SJSA1 (cell line): ENCODE measurements at regions not wholly inside any gene's neighbourhood (a gene's known extent, or its start where the extent isn't known, plus 50 kb on each side); places are given as distances from the start of the nearest gene placed in this dataset.

Experiments used
- DNase-seq, 2 experiments: peaks; one replicate each; pipeline ENCODE4 v3.0.0-alpha.2; 2015 to 2020; ENCODE audit warnings: low spot score in 2 of 2, low read depth in 1 of 2
- H3K27ac ChIP-seq: fragments of 250-450 bp; sonication (Bioruptor Pico); 2 replicates; pipeline ENCODE4 v1.5.1; 2020; ENCODE audit warnings: mild to moderate bottlenecking, moderate library complexity
- H3K27me3 ChIP-seq: fragments of 250-450 bp; sonication (Bioruptor Pico); replicated peaks from 2 replicates; pipeline ENCODE4 v1.5.1; 2020; ENCODE audit warnings: mild to moderate bottlenecking, moderate library complexity
- H3K36me3 ChIP-seq: fragments of 250-450 bp; sonication (Bioruptor Pico); 2 replicates; pipeline ENCODE4 v1.5.1; 2020; ENCODE audit warnings: mild to moderate bottlenecking
- H3K4me1 ChIP-seq: fragments of 250-450 bp; sonication (Bioruptor Pico); replicated peaks from 2 replicates; pipeline ENCODE4 v1.6.1; 2021; ENCODE audit warnings: mild to moderate bottlenecking
- H3K4me3 ChIP-seq: fragments of 250-450 bp; sonication (Bioruptor Pico); 2 replicates; pipeline ENCODE4 v1.5.1; 2020; ENCODE audit warnings: mild to moderate bottlenecking
- H3K9me3 ChIP-seq: fragments of 250-450 bp; sonication (Bioruptor Pico); replicated peaks from 2 replicates; pipeline ENCODE4 v1.5.1; 2020; ENCODE audit warnings: mild to moderate bottlenecking

DNA sequence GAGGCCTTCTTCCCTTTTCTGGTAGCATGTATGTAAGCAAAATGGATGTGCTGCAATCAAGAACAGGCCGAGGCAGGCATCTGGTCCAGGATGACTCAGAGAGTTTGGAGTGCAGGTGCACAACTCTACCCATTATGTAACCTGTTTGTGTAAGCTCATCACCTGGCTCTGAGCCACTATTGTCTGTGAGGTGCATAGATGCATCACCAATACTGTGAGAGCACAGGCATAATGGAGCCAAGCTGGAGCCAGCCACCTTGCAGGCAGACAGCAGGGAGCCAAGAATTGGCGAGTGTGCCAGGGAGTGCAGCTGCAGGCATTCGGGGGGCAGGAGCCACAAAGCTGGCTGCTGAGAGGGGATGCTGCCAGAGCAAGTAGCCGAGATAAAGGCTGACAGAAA lies 549.9 kb upstream of the RGS18 start:
- Histone ChIP-seq H3K9me3 (no peaks in the 10 kb centered on the region), H3K36me3 (no peaks in the 10 kb centered on the region), H3K4me1 (no peaks in the 10 kb centered on the region), H3K27ac (no peak overlapping the region), H3K27me3 (no peaks in the 10 kb centered on the region), H3K4me3 (no peak overlapping the region)
- DNase-seq = no peak

DNA sequence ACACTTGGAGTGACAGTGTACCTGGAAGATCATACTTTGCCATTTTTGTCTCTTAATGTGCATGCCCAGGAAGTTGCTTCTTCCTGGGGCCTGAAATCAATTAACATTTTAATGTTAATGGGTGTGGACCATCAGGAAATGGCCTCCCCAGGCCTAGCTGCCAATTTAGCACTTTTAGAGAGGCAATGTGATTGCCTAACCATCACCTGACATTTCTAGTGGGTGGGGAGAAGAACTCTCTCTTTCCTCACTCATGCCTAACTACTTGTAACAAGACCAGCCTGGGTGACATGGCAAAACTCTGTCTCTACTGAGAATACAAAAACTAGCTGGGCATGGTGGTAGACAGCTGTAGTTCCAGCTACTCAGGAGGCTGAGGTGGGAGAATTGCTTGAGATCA lies 549.0 kb upstream of the RGS18 start:
- Histone ChIP-seq H3K27ac (no peak overlapping the region), H3K9me3 (no peaks in the 10 kb centered on the region), H3K27me3 (no peaks in the 10 kb centered on the region), H3K4me3 (no peak overlapping the region), H3K36me3 (no peaks in the 10 kb centered on the region), H3K4me1 (no peaks in the 10 kb centered on the region)
- no peak for DNase-seq

DNA sequence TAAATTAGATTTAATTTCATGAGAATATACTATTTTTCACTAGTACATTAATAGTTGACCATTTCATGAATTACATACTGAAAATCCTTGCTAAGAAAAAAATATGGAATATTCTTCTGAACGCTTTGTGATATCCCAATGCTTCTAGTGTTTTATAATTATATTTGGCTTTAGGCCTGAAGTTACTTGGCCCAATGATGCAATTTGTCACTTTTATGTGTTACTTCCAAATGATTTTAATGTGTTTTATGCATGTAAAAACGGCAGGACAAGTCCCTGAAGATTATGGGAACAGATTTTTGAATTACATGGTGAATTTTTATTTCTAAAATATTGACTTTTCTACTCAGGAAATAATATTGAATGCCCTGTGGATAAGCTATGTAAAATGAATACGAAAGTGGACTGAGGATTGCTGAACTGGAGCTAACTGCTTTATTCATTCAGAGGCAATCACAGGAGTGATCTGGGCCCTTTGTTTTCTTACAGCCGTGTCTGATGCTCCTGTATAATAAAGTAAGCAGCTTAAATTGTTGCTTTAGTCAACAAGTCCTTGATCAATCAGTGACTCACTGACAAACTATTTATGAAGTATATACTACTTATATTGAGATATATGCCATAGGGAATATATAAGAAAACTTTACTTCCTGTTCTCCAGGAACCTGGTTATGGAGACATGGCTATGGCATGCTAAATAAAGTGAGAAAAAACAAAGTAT lies 543.0 kb upstream of the RGS18 start:
- H3K27me3 ChIP-seq = no peaks in the 10 kb centered on the region
- no peak for DNase-seq
- H3K9me3 ChIP-seq = no peaks in the 10 kb centered on the region
- no peaks in the 10 kb centered on the region for H3K4me1 ChIP-seq
- no peak overlapping the region for H3K27ac ChIP-seq
- H3K4me3 ChIP-seq = no peak overlapping the region
- no peaks in the 10 kb centered on the region for H3K36me3 ChIP-seq

DNA sequence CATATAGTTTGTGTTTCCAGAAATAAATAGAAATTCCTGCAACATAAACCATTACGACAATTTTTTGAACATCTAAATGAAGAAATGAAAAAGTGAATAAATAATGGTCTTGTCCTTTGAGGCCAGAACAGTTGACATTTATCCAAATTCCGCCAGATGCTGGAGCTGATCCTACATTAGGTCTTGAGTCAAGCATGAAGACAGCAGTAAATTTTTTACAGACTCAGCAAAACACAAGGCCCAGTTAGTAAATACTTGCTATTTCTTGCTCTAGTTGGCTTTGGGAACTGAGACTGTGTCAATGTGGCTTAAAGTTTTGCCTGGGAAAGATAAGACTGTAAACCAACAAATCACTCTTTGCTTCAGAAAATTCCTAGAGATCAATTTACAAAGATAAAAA lies 540.1 kb upstream of the RGS18 start:
- H3K4me3 ChIP-seq = no peak overlapping the region
- H3K4me1 ChIP-seq = no peaks in the 10 kb centered on the region
- no peaks in the 10 kb centered on the region for H3K27me3 ChIP-seq
- H3K27ac ChIP-seq = no peak overlapping the region
- H3K9me3 ChIP-seq = no peaks in the 10 kb centered on the region
- DNase-seq = no peak
- H3K36me3 ChIP-seq = no peaks in the 10 kb centered on the region

DNA sequence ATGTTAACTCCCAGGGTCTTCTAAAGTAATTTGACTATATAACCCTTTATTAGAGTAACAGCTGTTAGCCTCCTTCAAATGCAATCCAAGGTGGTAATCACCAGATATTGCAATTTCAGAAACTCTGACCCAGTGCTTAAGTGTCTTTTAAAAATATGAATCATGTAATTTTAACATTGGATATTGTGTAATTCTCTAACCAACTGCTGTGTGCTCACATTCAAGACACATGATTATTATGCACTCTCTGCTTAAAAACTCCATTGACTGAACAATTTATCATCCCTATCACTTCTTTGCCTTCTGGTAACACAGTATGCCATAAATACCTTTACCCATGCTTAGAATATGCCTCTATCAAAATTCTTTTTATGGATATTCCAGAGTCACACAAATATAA lies 537.4 kb upstream of the RGS18 start:
- DNase-seq = no peak
- Histone ChIP-seq H3K27ac (no peak overlapping the region), H3K4me1 (no peaks in the 10 kb centered on the region), H3K36me3 (no peaks in the 10 kb centered on the region), H3K27me3 (no peaks in the 10 kb centered on the region), H3K4me3 (no peak overlapping the region), H3K9me3 (no peaks in the 10 kb centered on the region)

DNA sequence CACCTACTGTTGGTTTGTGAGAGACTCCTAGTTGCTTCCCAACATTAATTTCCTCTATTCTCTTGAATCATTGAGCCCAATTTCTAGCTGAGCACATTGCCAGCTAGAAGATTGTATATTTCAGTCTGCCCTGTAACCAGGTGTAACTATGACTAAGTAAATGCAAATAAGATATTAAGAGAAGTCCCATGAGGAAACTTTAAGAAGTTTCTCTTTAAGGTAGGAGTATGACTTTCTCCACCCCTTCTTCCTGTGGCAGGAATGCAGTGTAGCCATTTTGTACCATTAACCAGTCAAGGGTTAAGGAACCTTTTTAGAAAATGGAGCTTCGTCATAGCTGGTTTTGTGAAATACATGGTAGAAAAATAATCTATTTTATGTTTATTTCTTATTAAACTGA lies 534.2 kb upstream of the RGS18 start:
- no peak overlapping the region for H3K27ac ChIP-seq
- H3K27me3 ChIP-seq = no peaks in the 10 kb centered on the region
- no peaks in the 10 kb centered on the region for H3K36me3 ChIP-seq
- H3K4me1 ChIP-seq = no peaks in the 10 kb centered on the region
- no peaks in the 10 kb centered on the region for H3K9me3 ChIP-seq
- no peak overlapping the region for H3K4me3 ChIP-seq
- DNase-seq = no peak

DNA sequence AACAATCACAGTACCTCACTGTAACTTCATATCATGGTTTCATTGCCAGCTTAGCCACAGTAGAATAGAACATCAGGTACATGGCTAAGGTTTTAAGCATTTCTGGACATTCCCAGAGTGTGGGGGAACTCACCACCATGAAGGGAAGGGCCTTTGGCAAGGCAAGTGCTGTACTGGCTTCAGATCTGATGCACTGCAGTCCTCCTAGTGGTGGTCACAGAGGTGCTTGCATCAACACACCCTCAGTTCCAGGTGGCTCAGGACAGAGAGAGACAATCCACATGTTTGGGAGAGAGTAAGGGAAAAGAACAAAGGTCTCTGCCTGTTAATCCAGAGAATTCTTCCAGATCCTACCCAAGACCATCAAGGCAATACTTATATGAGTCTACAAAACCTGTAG lies 528.4 kb upstream of the RGS18 start:
- Histone ChIP-seq H3K27ac (no peak overlapping the region), H3K36me3 (no peaks in the 10 kb centered on the region), H3K4me1 (no peaks in the 10 kb centered on the region), H3K27me3 (no peaks in the 10 kb centered on the region), H3K9me3 (no peaks in the 10 kb centered on the region), H3K4me3 (no peak overlapping the region)
- DNase-seq = no peak

DNA sequence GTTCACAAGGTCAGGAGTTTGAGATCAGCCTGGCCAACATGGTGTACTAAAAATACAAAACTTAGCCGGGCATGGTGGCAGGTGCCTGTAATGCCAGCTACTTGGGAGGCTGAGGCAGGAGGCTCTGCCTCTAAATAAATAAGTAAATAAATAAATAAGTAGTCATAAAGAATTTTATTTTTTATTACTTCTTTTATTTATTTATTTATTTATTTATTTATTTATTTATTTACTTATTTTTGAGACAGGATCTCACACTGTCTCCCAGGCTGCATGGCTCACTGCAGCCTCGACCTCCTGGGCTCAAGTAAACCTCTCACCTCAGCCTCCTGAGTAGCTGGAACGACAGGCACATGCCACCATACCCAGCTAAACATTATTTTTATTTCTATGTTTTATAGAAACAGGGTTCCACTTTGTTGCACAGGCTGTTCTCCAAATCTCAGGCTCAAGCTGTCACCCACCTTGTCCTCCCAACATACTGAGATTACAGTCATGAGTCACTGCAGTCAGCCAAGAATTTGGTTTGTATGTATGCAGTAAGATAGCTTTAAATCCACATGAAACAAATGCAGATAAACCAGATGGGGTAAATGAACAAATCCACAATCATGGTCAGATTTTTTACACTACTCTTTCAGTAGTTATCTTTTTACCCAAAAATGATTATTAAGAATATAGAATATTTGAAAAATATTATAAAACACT lies 523.3 kb upstream of the RGS18 start:
- H3K4me3 ChIP-seq = no peak overlapping the region
- no peaks in the 10 kb centered on the region for H3K4me1 ChIP-seq
- no peaks in the 10 kb centered on the region for H3K9me3 ChIP-seq
- no peaks in the 10 kb centered on the region for H3K27me3 ChIP-seq
- no peak overlapping the region for H3K27ac ChIP-seq
- H3K36me3 ChIP-seq = no peaks in the 10 kb centered on the region
- DNase-seq = no peak

DNA sequence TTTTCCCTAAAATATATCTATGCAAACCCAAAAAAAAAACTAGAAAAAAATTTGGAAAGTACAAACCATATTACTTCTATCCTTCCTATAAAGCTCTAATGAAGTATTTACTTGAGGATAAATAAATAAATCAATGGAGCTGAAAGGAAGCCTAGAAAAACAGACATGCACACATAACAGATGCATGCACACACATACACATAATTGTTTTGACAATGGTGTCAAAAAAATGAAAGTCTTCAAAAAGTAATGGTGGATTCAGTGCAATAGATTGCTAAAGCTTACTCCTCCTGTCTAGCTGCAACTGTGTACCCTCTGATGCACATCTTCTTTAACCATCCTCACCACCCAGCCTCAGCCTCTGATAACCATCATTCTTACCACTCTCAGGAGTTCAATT lies 521.9 kb upstream of the RGS18 start:
- H3K4me1 ChIP-seq = no peaks in the 10 kb centered on the region
- H3K9me3 ChIP-seq = no peaks in the 10 kb centered on the region
- H3K27me3 ChIP-seq = no peaks in the 10 kb centered on the region
- no peaks in the 10 kb centered on the region for H3K36me3 ChIP-seq
- H3K27ac ChIP-seq = no peak overlapping the region
- H3K4me3 ChIP-seq = no peak overlapping the region
- no peak for DNase-seq

DNA sequence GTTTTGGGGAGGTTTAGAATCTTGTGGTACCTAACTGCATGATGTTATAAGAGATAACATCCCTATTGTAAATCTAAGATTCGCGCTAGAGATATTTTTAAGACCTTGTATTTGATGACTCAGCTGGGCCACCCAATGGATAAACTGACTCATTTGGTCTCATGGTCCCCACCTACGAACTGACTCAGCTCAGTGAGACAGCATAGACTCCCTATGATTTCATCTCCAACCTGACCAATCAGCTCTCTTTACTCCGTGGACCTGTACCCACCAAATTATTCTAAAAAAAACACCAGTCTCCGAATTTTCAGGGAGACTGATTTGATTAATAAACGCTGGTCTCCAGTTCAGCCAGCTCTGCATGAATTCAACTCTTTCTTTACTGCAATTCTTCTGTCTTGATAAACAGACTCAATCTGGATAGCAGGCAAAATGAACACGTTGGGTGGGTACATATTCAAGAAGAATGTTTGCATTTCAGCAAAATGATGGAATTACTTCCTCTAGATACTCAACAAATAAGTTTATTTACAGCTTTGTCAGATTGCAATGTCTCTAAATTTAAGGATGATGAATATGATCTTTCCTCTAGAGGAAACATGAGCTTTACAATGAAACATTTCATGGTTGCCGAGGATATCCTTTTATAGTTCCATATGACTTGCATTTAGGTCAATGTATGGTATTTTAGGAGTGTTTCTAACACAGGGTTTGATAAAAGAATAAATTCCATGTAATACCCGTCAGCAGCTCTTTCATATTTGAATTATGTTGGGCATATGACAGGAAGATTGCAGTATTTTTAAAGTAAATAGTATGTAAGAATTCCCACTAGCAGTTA lies 516.6 kb upstream of the RGS18 start:
- Histone ChIP-seq H3K4me1 (no peaks in the 10 kb centered on the region), H3K27me3 (no peaks in the 10 kb centered on the region), H3K9me3 (no peaks in the 10 kb centered on the region), H3K4me3 (no peak overlapping the region), H3K27ac (no peak overlapping the region), H3K36me3 (no peaks in the 10 kb centered on the region)
- DNase-seq = peak in 1 of 2 experiments; percentile 7

DNA sequence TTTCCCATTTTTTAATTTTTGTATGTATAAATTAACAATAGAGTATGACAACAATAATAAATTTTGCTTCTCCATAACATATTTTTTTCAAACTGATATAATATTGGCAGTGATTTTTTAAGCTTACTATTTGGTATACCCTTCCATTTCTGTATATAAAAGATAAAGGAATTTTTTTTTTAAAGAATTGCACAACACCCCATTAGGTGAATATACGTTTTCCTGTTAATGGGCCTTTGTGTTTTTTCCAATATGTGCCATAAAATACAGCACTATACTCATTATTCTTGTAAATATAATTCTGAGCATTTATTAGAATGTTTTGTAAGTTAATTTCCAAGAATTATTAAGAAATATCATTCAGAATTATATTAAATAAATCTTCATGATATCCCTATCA lies 515.2 kb upstream of the RGS18 start:
- no peak overlapping the region for H3K27ac ChIP-seq
- H3K4me3 ChIP-seq = no peak overlapping the region
- DNase-seq = no peak
- no peaks in the 10 kb centered on the region for H3K4me1 ChIP-seq
- H3K9me3 ChIP-seq = 0 out of 2 replicates have a peak, but pooled peaks cover under 1% of the 10 kb centered on the region
- no peaks in the 10 kb centered on the region for H3K36me3 ChIP-seq
- no peaks in the 10 kb centered on the region for H3K27me3 ChIP-seq

DNA sequence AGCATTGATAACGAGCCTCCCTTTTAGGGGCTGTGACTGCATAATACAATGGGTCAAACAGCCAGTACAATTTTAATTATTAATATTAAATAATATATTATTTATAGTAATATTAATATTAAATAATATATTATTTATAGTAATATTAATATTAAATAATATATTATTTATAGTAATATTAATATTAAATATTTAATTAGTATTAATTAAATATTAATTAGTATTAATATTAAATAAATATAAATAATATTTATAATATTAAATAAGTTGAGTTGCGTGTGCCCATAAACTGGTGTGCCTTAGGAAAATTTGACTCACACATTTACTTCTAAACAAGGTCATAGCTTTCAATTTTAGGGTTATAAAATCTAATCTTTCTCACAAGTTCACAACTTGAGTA lies 509.3 kb upstream of the RGS18 start:
- Histone ChIP-seq H3K27me3 (no peaks in the 10 kb centered on the region), H3K4me1 (no peaks in the 10 kb centered on the region), H3K9me3 (peaks cover 2% of the 10 kb centered on the region; the same call in 1 of the 2 replicates), H3K36me3 (no peaks in the 10 kb centered on the region), H3K4me3 (no peak overlapping the region), H3K27ac (no peak overlapping the region)
- DNase-seq = no peak

DNA sequence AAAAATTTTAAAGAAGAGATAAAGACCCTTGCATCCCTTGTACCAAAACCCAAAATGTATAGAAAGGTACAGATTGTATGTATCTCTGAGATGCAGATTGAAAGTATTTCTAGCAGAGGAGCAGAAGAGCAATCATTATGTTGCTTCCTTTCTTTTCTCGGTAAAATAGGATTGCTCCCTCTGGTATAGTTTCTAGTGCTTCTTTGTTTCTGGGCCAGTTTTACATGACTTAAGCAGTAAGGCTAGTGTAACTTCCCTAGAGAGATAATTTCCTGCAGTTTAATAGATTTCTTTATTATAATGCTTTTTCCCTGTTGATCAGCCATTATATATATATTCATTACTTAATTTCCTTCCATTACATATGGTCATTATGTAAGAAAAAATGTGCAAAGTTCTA lies 496.2 kb upstream of the RGS18 start:
- H3K27ac ChIP-seq = no peak overlapping the region

DNA sequence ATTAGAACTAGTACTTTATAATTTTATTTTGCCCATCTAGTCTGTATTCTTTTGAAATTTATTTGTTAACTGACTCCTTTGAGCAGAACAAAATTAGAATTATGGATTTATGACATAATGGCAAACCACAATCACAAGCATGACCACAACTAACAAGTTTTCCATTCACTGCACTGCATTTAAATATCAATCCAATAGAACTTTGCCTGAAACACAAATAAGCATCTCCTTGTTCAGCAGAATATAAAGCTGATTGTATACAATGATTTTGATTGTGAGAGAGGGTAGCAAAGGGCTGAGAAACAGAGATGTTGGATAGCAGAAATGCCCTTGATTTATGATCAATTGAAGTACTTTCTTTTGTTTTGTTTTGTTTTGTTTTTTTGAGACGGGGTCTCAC lies 495.5 kb upstream of the RGS18 start:
- H3K4me3 ChIP-seq = no peak overlapping the region
- H3K27ac ChIP-seq = no peak overlapping the region
- no peaks in the 10 kb centered on the region for H3K36me3 ChIP-seq
- H3K9me3 ChIP-seq = no peaks in the 10 kb centered on the region
- H3K27me3 ChIP-seq = no peaks in the 10 kb centered on the region
- DNase-seq = no peak
- H3K4me1 ChIP-seq = no peaks in the 10 kb centered on the region

More for the DNA sequence above, 496.2 kb upstream of the RGS18 start:
- H3K9me3 ChIP-seq = no peaks in the 10 kb centered on the region
- no peak for DNase-seq
- no peaks in the 10 kb centered on the region for H3K36me3 ChIP-seq
- H3K27me3 ChIP-seq = no peaks in the 10 kb centered on the region
- no peak overlapping the region for H3K4me3 ChIP-seq
- H3K4me1 ChIP-seq = no peaks in the 10 kb centered on the region
